ENCODE measurements at regions not wholly inside any gene's neighbourhood (a gene's known extent, or its start where the extent isn't known, plus 50 kb on each side); places are given as distances from the start of the nearest gene placed in this dataset.

GRCh38 chr9:126127591-126127990, 199.0 kb upstream of the MVB12B start:
- no peak for DNase-seq

- DNase-seq: peak; percentile 29 to 75
These were observed 198.0 kb upstream of the MVB12B start for GRCh38 chr9:126128494-126129142.

DNA sequence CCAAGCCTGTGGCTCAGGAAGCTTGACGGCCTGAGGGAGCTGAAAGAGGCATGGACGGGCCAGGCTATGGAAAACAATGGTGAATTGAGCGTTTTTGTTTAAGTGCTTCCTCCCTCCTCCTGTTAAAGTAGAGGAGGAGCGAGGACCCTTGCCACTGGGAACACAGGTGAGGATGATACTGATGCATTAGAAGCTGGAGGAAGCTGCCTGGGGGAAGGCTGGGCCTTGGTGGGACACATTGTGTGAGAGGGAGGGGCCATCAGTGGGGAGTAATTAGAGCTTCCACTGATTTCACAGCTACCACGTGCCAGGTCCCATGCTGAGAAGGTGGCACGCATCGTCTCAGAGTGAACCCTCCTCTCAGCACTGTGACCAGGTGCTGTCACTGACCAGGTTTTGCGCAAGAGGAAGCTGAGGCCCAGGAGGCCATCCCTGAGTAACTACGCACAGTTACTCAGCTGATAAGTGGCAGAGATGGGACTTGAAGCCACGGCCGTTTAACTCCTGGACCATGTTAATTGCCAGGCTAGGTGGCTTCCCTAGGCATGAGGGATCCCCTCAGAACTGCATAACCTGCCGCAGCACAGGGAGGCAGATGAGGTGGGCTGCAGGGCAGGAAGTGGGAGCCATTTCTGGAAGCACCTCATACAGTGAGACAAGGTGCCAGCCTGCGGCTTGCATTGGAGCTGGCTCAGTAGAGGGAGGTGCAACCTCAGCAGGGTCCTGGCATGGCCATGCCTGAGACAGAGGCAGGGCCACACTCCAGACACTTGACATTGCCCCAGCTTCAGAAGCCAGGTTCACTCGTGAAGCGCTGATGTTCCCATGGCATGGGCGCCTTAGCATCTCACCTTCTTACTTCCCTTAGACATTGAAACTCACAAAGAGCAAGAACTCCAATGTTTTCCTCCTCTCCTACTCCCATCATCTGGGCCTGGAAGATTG, 195.3 kb upstream of the MVB12B start:
- no peak for DNase-seq

GRCh38 chr9:126132746-126133145, 193.9 kb upstream of the MVB12B start:
- no peak for DNase-seq

GRCh38 chr9:126144196-126144595, 182.4 kb upstream of the MVB12B start:
- DNase-seq: no peak

DNA sequence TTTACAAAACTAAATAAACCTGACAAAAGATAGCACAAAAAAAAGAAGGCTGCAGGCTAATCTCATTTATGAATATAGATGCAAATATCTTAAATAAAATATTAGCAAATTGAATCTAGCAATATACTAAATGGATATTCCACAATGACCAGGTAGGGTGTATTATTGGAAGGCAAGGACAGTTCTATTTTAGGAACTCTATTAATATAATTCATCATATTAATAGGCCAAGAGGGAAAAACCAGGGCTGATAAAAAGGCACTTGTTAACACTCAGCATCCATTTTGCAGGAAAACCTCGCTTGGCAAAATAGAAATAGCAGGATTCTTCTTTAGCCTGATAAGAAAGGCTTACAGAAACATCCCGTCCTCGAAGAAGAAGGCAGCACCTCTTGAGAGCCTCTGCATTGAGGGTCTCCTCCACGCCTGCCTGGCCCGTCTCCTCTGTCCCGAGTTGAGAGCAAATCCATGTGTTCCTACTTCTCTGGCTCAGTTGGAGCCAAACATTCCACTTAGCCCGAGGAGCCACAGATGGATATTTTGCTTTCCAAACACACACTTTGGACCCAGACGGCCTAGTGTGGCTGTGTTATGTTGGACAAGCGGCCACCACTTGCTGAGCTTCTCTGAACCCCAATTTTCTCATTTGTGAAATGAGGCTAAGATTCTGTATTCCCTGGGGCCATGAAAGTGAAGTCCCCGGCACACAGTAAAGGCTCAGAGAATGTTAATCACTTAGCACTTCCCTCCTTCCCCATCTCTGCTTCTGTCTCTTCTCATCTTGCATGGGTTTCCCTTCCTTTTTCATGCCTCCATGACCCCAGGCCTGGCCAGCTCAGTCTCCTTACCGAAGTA, 181.8 kb upstream of the MVB12B start:
- DNase-seq: no peak

GRCh38 chr9:126145887-126146253, 180.8 kb upstream of the MVB12B start:
- no peak for DNase-seq

GRCh38 chr9:126146254-126147145, 180.1 kb upstream of the MVB12B start:
- peak; percentile 65 to 83 for DNase-seq

GRCh38 chr9:126147186-126147935, 179.3 kb upstream of the MVB12B start:
- DNase-seq: no peak

GRCh38 chr9:126147936-126148870, 178.4 kb upstream of the MVB12B start:
- DNase-seq: no peak

DNA sequence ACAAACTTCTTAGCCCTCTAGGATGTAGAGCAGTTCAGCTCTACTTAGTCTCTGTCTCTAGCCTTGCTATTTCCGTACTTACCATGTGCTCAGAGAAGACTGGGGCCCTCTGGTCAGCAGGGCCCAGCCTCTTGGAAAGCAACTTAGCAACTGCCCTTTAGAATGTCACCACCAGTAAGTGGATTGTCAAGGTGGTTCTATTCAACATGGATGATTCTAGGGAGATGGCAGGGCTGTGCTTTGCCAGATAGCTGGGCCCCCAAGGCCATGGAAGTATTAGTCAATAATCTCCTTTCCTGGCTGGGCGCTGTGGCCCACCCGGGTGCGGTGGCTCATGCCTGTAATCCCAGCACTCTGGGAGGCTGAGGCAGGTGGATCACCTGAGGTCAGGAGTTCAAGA, 177.6 kb upstream of the MVB12B start:
- no peak for DNase-seq

DNA sequence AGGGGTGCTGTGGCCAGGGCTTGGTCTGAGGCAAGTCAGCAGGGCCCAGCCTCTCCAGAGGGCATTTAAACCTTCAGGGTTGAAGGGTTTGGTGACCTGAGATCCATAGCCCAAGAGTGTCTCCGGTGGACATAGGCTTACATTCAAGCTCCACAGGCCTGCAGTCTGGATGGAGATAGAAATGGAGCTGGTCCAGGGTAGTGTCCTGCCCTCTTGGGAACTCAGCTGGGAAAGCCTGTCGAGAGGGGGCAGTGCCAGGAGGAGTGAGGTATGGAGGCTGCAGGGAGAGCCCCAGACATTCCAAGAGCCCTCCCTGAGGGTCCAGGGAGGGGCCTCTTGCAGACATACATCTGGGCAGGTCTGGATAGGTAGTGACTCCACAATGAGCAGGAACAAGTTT, 177.0 kb upstream of the MVB12B start:
- peak in 1 of 2 experiments; percentile 14 for DNase-seq

DNA sequence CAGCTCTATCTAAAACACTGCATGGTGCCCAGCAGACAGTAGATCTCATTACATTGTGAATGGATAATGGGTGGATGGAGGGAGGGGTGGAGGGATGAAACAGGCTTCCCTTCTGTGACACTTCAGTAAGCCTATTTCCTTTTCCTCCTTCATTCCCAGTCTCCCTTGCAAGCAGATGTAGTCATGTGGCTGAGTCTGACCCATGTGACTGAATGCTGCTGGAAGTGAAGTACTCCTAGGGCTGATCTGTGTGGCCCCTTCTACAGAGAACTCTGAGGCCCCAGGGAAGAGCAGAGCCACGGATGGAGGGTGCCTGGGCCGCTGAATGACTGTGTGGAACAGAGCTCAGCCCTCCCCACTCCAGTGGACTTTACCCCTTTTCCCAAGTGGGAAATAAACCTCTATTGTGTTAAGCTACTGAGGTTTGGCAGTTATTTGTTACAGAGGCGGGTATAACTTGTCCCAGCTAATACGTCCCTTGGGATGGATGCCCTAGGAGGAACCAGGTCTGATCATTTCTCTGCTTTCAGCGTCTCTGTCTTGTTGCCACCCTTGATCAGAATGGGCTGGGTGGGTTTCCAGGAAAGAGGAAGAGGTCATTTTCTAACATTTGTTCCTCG, 176.1 kb upstream of the MVB12B start:
- DNase-seq: peak; percentile 77 to 85

DNA sequence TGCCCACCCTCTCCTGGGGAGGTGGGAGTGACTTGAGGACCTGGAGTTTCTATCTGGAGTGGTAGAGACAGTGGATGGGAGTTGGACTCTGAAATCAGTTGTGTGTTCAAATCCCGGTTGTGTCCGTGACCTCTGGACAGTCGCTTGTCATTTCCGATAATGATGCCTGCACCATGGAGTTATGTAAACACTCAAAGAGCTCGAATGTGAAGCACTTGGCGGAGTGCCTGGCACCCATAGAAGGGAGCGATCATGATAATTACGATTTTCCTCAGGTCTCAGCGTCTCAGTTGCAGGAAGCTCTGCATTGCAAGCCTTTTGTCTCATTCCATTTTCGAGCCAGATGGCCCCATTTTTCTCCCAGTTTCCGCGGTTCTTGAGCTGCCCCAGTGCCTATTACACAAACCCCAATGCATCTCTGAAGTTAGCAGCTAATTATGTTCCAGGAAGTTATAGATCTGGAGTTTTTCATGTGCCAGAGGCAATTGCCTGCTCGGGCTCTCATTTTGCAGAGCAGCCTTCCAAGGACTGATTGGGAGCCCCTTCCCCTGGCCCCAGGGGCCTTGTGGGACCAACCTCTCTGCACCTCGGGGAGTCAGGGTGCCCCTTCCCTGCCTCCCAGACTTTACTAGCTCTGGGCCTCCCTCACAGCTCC, 175.5 kb upstream of the MVB12B start:
- peak; percentile 88 to 91 for DNase-seq

GRCh38 chr9:126151686-126152134, 174.9 kb upstream of the MVB12B start:
- DNase-seq: peak in 1 of 2 experiments; percentile 34

- no peak for DNase-seq
These were observed 173.8 kb upstream of the MVB12B start for GRCh38 chr9:126152622-126153362.

- DNase-seq: no peak
These were observed 173.2 kb upstream of the MVB12B start for GRCh38 chr9:126153382-126153781.

GRCh38 chr9:126154182-126154827, 172.3 kb upstream of the MVB12B start:
- no peak for DNase-seq

All from SHP77 (cell line).